ENCODE measurements at regions not wholly inside any gene's neighbourhood (a gene's known extent, or its start where the extent isn't known, plus 50 kb on each side); places are given as distances from the start of the nearest gene placed in this dataset.
"Not testable (repeated sequence)": the region's sequence is repeated elsewhere in the genome, so short reads cannot be mapped to it uniquely, and the experiment has no call there.

- DNase-seq, result no peak
Observed at GRCh38 chr14:101634850-101635748, 73.8 kb downstream of the DIO3 start.

GRCh38 chr14:101635749-101636560 lies 74.7 kb downstream of the DIO3 start:
- peak; percentile 16 for DNase-seq

DNA sequence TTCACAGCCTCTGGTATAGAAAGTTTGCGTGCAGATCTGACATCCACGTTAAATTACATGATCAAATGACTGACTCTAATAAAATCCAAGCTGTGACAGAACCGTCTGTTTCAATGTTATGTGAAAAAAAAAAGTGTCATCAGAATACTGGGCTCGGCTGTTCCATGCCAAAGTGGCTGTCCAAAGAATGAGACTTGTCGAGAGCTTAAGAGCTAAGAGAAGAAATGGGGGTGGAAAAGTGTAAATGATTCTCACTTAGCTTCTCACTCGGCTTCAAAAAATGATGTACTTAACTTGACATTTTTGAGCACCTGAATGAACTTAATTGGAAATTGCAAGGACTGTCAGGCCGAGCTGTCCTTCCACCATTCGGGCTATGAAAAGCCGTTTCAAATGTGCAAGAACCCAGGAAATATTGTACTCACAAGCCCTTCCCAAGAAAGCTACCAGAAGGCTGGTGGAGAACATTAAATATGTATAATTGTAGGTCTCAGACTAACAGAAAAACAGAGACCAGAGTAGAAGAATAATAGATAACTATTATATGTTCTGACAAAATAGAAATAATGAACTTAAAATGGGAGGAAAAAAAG lies 78.0 kb downstream of the DIO3 start:
- DNase-seq, result no peak

GRCh38 chr14:101643651-101644050 lies 82.4 kb downstream of the DIO3 start:
- no peak for DNase-seq

DNA sequence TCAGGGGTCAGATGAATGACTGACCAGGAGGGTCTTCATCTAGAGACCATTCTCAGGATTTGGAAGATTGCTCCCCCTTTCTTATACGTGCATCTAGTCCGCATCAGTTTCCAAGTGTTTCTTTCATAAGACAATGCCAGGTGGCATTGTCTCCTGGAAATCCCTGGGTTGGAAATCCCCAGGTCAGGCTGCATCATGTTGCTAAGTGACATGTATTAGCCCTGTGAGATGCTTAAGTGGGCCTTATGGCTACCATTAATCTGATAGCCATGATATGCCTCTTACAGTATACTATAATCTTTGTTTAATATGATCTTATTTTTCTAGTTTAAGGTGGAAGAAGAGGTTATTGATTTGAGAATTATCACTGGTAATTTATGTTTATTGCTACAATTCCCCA lies 92.8 kb downstream of the DIO3 start:
- no peak for DNase-seq

- no peak for DNase-seq
Observed at GRCh38 chr14:101657372-101657771, 96.1 kb downstream of the DIO3 start.

DNA sequence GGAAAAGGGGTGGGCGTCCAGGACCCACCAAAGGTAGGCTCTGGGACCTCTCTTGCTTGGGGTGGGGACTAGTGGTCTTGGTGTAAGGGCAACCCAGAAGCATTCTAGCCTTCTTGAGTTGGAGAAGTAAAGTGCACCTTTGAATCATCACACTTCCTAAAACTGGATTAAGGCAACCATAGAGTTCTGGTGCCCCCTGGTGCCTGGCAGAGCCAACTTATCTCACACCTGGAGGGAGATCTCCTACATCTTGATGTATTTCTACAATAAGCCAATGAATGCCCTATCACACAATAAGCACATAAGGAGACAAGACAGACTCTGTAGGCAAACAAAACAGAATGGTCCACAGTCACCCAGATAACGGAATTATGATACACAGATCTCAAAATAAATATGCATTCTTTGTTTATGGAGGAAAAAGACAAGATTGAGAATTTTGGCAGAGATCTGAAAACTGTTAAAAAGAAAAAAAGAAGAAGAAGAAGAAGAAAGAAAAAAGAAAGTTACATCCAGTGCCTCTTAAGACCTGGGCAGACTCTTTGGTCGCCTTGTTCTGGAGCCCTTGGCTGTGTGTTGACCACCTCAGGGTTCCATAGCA lies 95.9 kb upstream of the PPP2R5C start:
- DNase-seq, result no peak

GRCh38 chr14:101666264-101666663 lies 95.2 kb upstream of the PPP2R5C start:
- DNase-seq, result no peak

DNA sequence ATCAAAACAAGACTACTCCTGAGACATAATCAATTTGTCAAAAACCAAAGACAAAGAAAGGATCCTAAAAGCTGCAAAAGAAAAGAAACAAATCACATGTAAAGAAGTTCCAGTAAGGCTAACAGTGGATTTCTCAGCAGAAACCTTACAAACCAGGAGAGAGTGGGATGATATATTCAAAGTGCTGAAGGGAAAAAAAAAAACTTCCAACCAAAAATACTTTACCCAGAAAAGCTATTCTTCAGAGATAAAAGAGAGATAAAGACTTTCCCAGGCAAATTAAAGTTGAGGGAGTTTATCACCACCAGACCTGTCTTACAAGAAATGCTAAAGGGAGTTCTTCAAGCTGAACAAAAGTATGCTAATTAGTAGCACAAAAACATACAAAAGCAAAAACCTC lies 91.9 kb upstream of the PPP2R5C start:
- DNase-seq, result no peak

- DNase-seq, result no peak
Observed at GRCh38 chr14:101673873-101674272, 87.6 kb upstream of the PPP2R5C start.

DNA sequence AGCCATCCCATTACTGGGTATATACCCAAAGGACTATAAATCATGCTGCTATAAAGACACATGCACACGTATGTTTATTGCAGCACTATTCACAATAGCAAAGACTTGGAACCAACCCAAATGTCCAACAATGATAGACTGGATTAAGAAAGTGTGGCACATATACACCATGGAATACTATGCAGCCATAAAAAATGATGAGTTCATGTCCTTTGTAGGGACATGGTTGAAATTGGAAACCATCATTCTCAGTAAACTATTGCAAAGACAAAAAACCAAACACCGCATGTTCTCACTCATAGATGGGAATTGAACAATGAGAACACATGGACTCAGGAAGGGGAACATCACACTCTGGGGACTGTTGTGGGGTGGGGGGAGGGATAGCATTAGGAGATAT lies 85.7 kb upstream of the PPP2R5C start:
- not testable (repeated sequence) for DNase-seq

GRCh38 chr14:101677912-101678327 lies 83.6 kb upstream of the PPP2R5C start:
- not testable (repeated sequence) for DNase-seq

- DNase-seq, result no peak
Observed at GRCh38 chr14:101681795-101682194, 79.7 kb upstream of the PPP2R5C start.

- DNase-seq, result no peak
Observed at GRCh38 chr14:101683365-101683764, 78.1 kb upstream of the PPP2R5C start.

DNA sequence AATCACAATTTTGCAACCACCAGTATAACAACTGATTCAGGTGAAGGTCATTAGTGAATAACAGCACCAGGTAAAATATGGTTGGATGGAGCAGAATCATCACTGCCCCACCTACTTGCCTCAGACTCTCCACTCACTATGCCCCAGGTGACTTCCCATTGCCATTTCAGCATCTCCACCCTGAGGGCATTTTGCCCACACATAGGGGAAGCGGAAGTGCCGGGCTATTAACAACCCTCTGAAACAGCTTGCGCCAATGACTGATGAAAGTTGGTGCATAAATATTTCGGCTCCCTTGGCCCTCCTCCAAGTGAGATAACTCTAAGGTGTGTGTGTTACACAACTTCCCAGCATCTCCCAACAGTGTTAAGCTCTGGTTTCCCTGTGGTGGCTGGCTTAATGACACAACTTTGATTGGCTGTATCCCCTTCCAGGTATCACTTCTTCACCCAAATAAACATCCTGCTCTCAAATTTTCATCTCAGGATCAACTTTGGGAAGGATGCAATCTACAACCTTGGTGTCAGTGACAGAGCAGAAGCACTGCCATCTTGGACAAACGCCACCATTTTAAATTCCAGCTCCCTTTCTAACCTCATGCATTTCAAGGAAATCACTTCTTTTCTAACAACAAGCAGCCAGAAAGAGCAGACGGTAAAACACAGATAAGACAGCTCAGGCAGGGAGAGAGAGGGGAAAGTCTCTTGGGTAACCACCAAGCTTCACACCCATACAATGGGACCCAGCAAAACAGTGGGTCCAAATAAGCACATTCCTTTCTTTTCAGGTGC lies 73.6 kb upstream of the PPP2R5C start:
- no peak for DNase-seq

GRCh38 chr14:101689039-101689501 lies 72.4 kb upstream of the PPP2R5C start:
- no peak for DNase-seq

DNA sequence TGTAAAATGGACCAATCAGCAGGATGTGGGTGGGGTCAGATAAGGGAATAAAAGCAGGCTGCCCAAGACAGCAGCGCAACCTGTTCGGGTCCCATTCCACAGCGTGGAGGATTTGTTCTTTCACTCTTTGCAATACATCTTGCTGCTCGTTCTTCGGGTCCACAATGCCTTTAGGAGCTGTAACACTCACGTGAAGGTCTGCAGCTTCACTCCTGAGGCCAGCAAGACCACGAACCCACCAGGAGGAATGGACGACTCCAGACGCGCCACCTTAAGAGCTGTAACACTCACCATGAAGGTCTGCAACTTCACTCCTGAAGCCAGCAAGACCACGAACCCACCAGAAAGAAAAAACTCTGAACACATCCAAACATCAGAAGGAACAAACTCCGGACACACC lies 71.5 kb upstream of the PPP2R5C start:
- not testable (repeated sequence) for DNase-seq

DNA sequence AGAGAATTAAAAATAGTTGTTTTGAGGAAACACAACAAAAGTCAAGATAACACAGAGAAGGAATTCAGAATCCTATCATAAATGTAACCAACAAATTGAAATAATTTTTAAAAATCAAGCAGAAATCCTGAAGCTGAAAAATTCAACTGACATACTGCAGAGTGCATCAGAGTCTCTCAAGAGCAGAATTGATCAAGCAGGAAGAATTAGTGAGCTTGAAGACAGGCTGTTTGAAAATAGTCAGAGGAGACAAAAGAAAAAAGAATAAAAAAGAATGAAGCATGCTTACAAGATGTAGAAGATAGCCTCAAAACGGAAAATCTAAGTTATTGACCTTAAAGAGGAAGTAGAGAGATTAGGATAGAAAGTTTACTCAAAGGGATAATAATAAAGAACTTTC lies 65.8 kb upstream of the PPP2R5C start:
- DNase-seq, result no peak

DNA sequence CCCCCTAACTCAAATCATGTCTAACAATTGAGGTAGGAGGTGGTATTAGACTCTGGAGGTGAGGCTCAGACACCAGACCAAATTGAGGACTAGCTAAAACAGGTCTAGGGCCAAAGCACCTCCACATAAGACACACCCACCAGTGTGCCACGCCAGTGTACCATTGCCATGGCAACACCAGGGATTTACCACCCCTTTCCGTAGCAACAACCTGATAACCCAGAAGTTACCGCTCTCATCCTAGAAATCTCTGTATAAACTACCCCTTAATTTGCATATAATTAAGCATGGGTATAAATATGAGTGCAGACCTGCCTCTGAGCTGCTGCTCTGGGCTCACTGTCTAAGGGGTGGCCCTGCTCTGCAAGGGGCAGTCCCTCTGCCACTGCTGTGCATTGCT lies 57.4 kb upstream of the PPP2R5C start:
- no peak for DNase-seq

DNA sequence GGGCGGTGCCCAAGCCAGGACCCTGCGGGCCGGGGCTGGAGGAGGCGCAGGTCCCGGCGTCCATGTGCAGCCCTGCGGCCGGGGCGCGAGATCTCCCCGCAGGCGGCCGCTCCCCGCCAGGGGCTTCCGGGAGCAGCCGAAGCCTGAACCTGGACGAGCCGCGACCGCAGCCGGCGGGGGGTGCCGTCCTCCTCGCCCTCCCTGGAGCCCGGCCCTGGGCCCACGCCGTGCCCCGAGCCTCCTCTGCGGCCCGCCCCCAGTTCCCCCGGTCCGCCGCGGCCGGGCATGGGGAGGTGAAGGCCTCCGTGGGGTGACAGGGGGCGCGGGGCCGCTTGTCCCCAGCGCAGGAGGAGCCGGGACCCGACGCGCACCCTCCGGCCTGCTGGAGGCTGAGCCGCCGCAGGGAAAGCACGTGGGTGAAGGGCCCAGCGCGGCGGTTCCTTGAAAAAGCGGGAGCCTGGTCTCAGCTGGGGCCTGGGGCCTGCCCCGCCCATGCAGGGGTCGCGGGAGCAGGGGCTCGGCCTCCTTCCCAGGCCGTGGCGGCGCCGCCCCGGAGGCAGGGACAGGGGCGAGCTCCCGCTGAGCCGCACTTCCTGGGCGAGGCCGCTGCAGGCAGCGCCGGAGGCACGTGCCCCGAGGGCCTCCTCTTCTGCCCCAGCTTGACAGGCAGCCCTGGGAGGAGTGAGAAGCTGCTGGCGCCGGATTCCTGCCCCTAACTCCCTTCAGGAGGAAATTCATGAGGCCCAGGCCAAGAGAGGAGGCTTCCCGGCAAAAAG lies 55.6 kb upstream of the PPP2R5C start:
- DNase-seq, result peak; percentile 51

DNA sequence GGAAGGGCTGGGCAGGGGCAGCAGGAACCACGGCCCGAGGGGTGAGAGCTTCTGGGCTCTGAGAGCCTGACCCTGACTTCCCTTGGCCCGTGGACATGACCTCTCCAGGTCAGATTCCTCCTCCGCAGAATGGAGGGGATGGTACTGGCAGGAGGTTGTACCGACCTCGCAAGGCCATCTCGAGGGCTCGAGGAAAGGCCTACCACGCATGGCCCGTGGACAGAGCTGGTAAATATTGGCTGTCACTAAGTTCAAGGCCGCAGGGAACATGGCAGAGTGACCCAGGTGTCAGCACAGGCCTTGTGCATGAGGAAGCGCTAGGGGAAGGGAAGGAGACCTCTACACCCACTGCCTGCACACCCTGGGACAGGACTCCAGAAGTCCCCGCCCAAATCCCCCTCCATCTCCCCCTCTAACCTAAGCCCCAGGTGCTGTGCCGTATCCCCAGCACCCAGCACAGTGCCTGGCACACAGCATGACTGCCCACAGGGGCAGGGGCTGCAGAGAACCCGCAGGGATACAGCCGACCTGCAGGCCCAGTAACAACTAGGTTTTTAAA lies 54.9 kb upstream of the PPP2R5C start:
- DNase-seq, result no peak

Data from stimulated activated naive CD4-positive, alpha-beta T cell treated with Interleukin-2 at 50 U/mL for 16 hours (primary cell).